ACC112 (cell line): ENCODE measurements at regions not wholly inside any gene's neighbourhood (a gene's known extent, or its start where the extent isn't known, plus 50 kb on each side); places are given as distances from the start of the nearest gene placed in this dataset.

ENCODE experiments used
- H2AFZ ChIP-seq: fragments of 200-600 bp; sonication (generic); one replicate; pipeline ENCODE4 v1.6.0; 2017; ENCODE audit warnings: antibody characterized with exemption, low read length; ENCODE audit not compliant: unreplicated experiment
- H3K27ac ChIP-seq: fragments of 200-600 bp; sonication (generic); 2 replicates; pipeline ENCODE4 v1.5.1; 2014; ENCODE audit warnings: low read depth, mild to moderate bottlenecking, antibody characterized with exemption, low read length, moderate library complexity
- H3K27me3 ChIP-seq: fragments of 200-600 bp; sonication (generic); 2 replicates; pipeline ENCODE4 v1.6.1; 2014; ENCODE audit warnings: mild to moderate bottlenecking, antibody characterized with exemption, low read length, moderate library complexity, mixed read lengths; ENCODE audit not compliant: insufficient read depth
- H3K36me3 ChIP-seq: fragments of 200-600 bp; sonication (generic); 2 replicates; pipeline ENCODE4 v1.6.1; 2016; ENCODE audit warnings: mild to moderate bottlenecking, antibody characterized with exemption, low read length, moderate library complexity, mixed read lengths; ENCODE audit not compliant: insufficient read depth
- H3K4me1 ChIP-seq: fragments of 200-600 bp; sonication (generic); one replicate; pipeline ENCODE4 v1.6.1; 2016; ENCODE audit warnings: low read length, mixed read lengths; ENCODE audit not compliant: insufficient read depth, unreplicated experiment, control insufficient read depth
- H3K4me3 ChIP-seq: fragments of 200-600 bp; sonication (generic); 2 replicates; pipeline ENCODE4 v1.5.1; 2014; ENCODE audit warnings: mild to moderate bottlenecking, low read depth, low read length
- H3K79me2 ChIP-seq: fragments of 200-600 bp; sonication (generic); one replicate; pipeline ENCODE4 v1.6.0; 2016; ENCODE audit warnings: low read length; ENCODE audit not compliant: control insufficient read depth, unreplicated experiment, insufficient read depth

- no peaks in the 10 kb centered on the region for H3K36me3 ChIP-seq
- H3K4me3 ChIP-seq: no peak overlapping the region
- H3K27me3 ChIP-seq: no peaks in the 10 kb centered on the region
- H3K27ac ChIP-seq: no peak overlapping the region
- H2AFZ ChIP-seq: no peak overlapping the region
- H3K4me1 ChIP-seq: no peaks in the 10 kb centered on the region
- no peaks in the 10 kb centered on the region for H3K79me2 ChIP-seq
These were observed 189.5 kb upstream of the TYRP1 start for GRCh38 chr9:12503606-12504122.

- no peak overlapping the region for H3K27ac ChIP-seq
These were observed 182.6 kb upstream of the TYRP1 start for GRCh38 chr9:12510551-12510950.

GRCh38 chr9:12511726-12512125 lies 181.5 kb upstream of the TYRP1 start:
- Histone ChIP-seq H3K27me3 (no peaks in the 10 kb centered on the region), H3K27ac (no peak overlapping the region), H2AFZ (no peak overlapping the region), H3K36me3 (no peaks in the 10 kb centered on the region), H3K4me3 (no peak overlapping the region), H3K79me2 (no peaks in the 10 kb centered on the region), H3K4me1 (no peaks in the 10 kb centered on the region)

More at GRCh38 chr9:12510551-12510950, 182.6 kb upstream of the TYRP1 start:
- H3K4me3 ChIP-seq: no peak overlapping the region
- no peaks in the 10 kb centered on the region for H3K4me1 ChIP-seq
- H2AFZ ChIP-seq: no peak overlapping the region
- H3K36me3 ChIP-seq: no peaks in the 10 kb centered on the region
- H3K27me3 ChIP-seq: no peaks in the 10 kb centered on the region
- H3K79me2 ChIP-seq: no peaks in the 10 kb centered on the region

GRCh38 chr9:12516031-12516430 lies 177.2 kb upstream of the TYRP1 start:
- Histone ChIP-seq H3K27ac (no peak overlapping the region), H3K79me2 (no peaks in the 10 kb centered on the region), H3K27me3 (peaks cover 6% of the 10 kb centered on the region; the same call in 1 of the 2 replicates), H3K36me3 (no peaks in the 10 kb centered on the region), H3K4me1 (no peaks in the 10 kb centered on the region), H2AFZ (no peak overlapping the region), H3K4me3 (no peak overlapping the region)

GRCh38 chr9:12516573-12516972 lies 176.6 kb upstream of the TYRP1 start:
- Histone ChIP-seq H2AFZ (no peak overlapping the region), H3K4me1 (no peaks in the 10 kb centered on the region), H3K4me3 (no peak overlapping the region), H3K36me3 (no peaks in the 10 kb centered on the region), H3K79me2 (no peaks in the 10 kb centered on the region), H3K27me3 (peaks cover 9% of the 10 kb centered on the region), H3K27ac (no peak overlapping the region)

- Histone ChIP-seq H3K79me2 (no peaks in the 10 kb centered on the region), H3K27me3 (peaks cover 21% of the 10 kb centered on the region), H3K27ac (no peak overlapping the region), H3K4me3 (no peak overlapping the region), H3K36me3 (no peaks in the 10 kb centered on the region), H2AFZ (peak overlapping the region; percentile 12), H3K4me1 (no peaks in the 10 kb centered on the region)
These were observed 154.2 kb upstream of the TYRP1 start for GRCh38 chr9:12538842-12539579.

- H2AFZ ChIP-seq: peak overlapping the region; percentile 12
- H3K4me3 ChIP-seq: no peak overlapping the region
These were observed 153.6 kb upstream of the TYRP1 start for GRCh38 chr9:12539580-12539975.

GRCh38 chr9:12544700-12545099 lies 148.5 kb upstream of the TYRP1 start:
- H3K79me2 ChIP-seq: no peaks in the 10 kb centered on the region
- H3K36me3 ChIP-seq: no peaks in the 10 kb centered on the region
- no peak overlapping the region for H3K4me3 ChIP-seq
- peaks cover 17% of the 10 kb centered on the region; the same call in 1 of the 2 replicates for H3K27me3 ChIP-seq
- H3K27ac ChIP-seq: no peak overlapping the region
- no peak overlapping the region for H2AFZ ChIP-seq
- no peaks in the 10 kb centered on the region for H3K4me1 ChIP-seq

More at GRCh38 chr9:12539580-12539975, 153.6 kb upstream of the TYRP1 start:
- Histone ChIP-seq H3K79me2 (no peaks in the 10 kb centered on the region), H3K27ac (no peak overlapping the region), H3K4me1 (no peaks in the 10 kb centered on the region), H3K36me3 (no peaks in the 10 kb centered on the region), H3K27me3 (peaks cover 22% of the 10 kb centered on the region)

GRCh38 chr9:12554636-12555035 lies 138.5 kb upstream of the TYRP1 start:
- Histone ChIP-seq H3K27me3 (no peaks in the 10 kb centered on the region; the same call in 1 of the 2 replicates), H3K4me3 (no peak overlapping the region), H3K27ac (no peak overlapping the region), H3K36me3 (no peaks in the 10 kb centered on the region), H2AFZ (no peak overlapping the region), H3K79me2 (no peaks in the 10 kb centered on the region), H3K4me1 (no peaks in the 10 kb centered on the region)

GRCh38 chr9:12566404-12567090 lies 126.6 kb upstream of the TYRP1 start:
- no peak overlapping the region for H2AFZ ChIP-seq
- no peaks in the 10 kb centered on the region for H3K79me2 ChIP-seq
- H3K4me3 ChIP-seq: no peak overlapping the region
- H3K27me3 ChIP-seq: peaks cover 66% of the 10 kb centered on the region
- no peaks in the 10 kb centered on the region for H3K4me1 ChIP-seq
- no peak overlapping the region for H3K27ac ChIP-seq
- H3K36me3 ChIP-seq: no peaks in the 10 kb centered on the region
